ENCODE measurements at regions not wholly inside any gene's neighbourhood (a gene's known extent, or its start where the extent isn't known, plus 50 kb on each side); places are given as distances from the start of the nearest gene placed in this dataset.

- DNase-seq (ENCODE audit: extremely low read depth, low read depth), result no peak
- TF ChIP-seq CTCF (IDR thresholded peaks at IDR 0.05; ENCODE audit: low read depth, low read length), result no peak
Measured at GRCh38 chr5:126271141-126271540, 152.1 kb upstream of the GRAMD2B start.

GRCh38 chr5:126274076-126274762 lies 149.0 kb upstream of the GRAMD2B start:
- no peak for DNase-seq (ENCODE audit: extremely low read depth, low read depth)
- TF ChIP-seq CTCF (IDR thresholded peaks at IDR 0.05; ENCODE audit: low read depth, low read length), result no peak

GRCh38 chr5:126274763-126275125 lies 148.5 kb upstream of the GRAMD2B start:
- DNase-seq (ENCODE audit: extremely low read depth, low read depth), result no peak

GRCh38 chr5:126277762-126278161 lies 145.4 kb upstream of the GRAMD2B start:
- TF ChIP-seq CTCF (IDR thresholded peaks at IDR 0.05; ENCODE audit: low read depth, low read length), result no peak
- DNase-seq (ENCODE audit: extremely low read depth, low read depth), result no peak

More at GRCh38 chr5:126274763-126275125, 148.5 kb upstream of the GRAMD2B start:
- TF ChIP-seq CTCF (IDR thresholded peaks at IDR 0.05; ENCODE audit: low read depth, low read length), result no peak

GRCh38 chr5:126280343-126280742 lies 142.9 kb upstream of the GRAMD2B start:
- no peak for DNase-seq (ENCODE audit: extremely low read depth, low read depth)
- TF ChIP-seq CTCF (IDR thresholded peaks at IDR 0.05; ENCODE audit: low read depth, low read length), result no peak

GRCh38 chr5:126280846-126281245 lies 142.4 kb upstream of the GRAMD2B start:
- DNase-seq (ENCODE audit: extremely low read depth, low read depth), result no peak

More at GRCh38 chr5:126280846-126281245, 142.4 kb upstream of the GRAMD2B start:
- no peak for TF ChIP-seq CTCF (IDR thresholded peaks at IDR 0.05; ENCODE audit: low read depth, low read length)

All from AG09319 (cell line).